ENCODE measurements at regions not wholly inside any gene's neighbourhood (a gene's known extent, or its start where the extent isn't known, plus 50 kb on each side); places are given as distances from the start of the nearest gene placed in this dataset.

DNA sequence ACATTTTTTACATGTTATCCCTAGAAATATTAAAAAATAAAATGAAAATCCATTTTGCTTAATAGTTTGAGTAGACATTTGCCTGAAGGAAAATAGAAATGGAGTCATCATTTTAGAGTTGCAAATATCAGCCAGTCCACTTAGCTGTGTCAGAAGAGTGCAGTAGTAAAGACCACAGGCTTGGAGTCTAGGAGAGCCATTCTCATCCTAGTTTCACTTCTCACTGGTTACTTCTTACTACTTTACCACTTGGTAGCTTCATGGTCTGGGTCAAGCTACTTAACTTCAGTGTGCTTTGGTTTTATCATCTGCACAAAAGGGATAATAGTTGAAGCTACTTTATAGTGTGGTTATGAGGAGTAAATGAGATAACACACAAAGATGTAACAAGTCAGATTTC lies 286.5 kb upstream of the NBEA start:
- no peak for DNase-seq

DNA sequence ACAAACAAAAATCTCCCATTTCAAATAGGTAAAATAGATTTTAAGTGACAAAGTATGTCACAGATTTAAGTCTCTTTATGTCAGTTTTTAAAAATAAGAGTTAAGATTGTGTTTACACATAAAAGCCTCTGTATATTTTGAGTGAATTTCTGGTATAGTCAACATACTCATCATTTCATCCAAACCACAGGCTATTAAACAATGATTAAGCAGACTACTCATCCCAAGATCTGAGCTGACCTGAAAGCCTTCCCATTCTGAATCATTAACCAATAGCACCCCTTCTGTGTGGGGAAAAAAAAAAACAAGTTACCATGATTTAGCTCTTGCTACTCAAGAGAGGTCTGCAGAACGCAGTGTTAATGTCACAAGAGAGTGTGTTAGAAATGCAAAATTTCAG lies 284.4 kb upstream of the NBEA start:
- no peak for DNase-seq

- peak in 28 of 56 donors; percentile 2 to 71 (median 22) for DNase-seq
These were observed 274.5 kb upstream of the NBEA start for GRCh38 chr13:34667286-34668218.

GRCh38 chr13:34671137-34671536 lies 270.9 kb upstream of the NBEA start:
- DNase-seq: peak in 7 of 56 donors; percentile 2 to 28 (median 6)

DNA sequence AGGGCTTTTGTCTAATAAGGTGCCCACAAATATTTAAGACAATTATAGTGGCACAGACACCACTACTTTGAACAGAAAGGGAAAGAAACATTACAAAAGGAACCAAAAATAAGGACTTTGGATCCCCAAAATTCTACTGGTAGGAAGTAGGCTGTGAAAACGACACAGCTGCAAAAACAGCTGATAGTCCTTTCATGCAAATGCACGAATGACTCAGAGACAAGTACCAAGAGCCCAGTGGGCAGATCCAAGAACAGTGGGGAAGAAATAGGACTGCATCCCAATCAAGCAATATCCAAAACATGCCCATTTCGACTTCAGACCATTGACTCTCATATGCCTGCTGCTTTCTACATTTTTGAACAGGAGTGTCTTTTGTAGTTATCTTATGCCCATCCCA lies 269.4 kb upstream of the NBEA start:
- DNase-seq: peak in 1 of 56 donors; percentile 2

- no peak for DNase-seq
These were observed 266.4 kb upstream of the NBEA start for GRCh38 chr13:34675626-34676025.

DNA sequence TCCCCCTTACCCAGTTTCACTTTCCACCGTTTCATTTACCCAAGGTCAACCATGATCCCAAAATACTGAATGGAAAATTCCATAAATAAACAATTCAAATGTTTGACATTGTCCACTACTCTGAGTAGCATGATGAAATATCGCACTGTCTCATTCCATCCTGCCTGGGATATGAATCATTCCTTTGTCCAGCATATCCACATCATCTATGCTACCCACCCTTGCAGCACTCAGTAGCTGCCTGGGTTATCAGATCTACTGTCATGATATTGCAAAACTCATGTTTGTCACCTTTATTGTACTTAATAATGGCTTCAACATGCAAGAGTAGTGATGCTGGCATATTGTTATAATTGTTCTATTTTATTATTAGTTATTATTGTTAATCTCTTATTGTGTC lies 263.9 kb upstream of the NBEA start:
- DNase-seq: no peak

- no peak for DNase-seq
These were observed 260.6 kb upstream of the NBEA start for GRCh38 chr13:34681405-34681955.

GRCh38 chr13:34695063-34695462 lies 247.0 kb upstream of the NBEA start:
- DNase-seq: no peak

- DNase-seq: no peak
These were observed 245.8 kb upstream of the NBEA start for GRCh38 chr13:34696296-34696695.

GRCh38 chr13:34696741-34697140 lies 245.3 kb upstream of the NBEA start:
- no peak for DNase-seq

- no peak for DNase-seq
These were observed 243.1 kb upstream of the NBEA start for GRCh38 chr13:34698945-34699344.

GRCh38 chr13:34700155-34700554 lies 241.9 kb upstream of the NBEA start:
- no peak for DNase-seq

- DNase-seq: no peak
These were observed 240.2 kb upstream of the NBEA start for GRCh38 chr13:34701919-34702318.

GRCh38 chr13:34708566-34709313 lies 233.3 kb upstream of the NBEA start:
- no peak for DNase-seq

DNA sequence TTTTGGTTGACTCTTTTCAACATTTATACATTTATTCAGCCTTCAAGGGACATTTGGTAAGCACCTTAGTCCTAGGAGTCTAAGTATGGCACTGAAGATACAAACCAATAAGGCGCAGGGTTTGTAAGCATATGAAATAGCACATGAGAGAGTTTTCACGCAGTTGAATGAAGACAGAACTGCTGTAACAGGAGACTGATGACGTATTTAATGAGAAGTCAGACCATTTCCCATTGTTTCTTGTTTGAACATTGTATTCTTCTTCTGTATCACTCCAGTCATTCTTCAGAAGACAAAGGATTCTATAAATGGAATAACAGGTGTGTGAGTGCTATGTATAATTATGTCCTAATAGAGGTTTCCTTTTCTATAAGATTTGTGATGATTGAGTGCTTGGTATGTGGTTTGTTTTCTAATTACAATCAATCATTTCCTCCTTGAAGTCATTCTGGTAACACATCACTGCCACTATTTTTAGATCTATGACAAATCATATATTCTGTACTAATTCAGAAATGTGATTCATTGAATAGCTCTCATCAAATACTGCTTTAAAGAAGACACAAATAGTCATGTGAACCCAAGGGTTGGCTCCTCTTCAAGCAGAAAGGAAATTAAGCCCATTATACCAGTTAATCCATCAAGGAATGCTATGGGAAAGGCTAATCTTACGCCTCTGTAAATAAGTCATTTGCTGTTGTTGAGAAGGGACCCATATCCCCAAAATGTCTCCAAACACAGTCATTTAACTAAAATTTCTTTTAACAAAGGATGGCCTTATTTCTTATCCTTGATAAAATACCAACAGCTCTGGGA lies 222.8 kb upstream of the NBEA start:
- DNase-seq: no peak

DNA sequence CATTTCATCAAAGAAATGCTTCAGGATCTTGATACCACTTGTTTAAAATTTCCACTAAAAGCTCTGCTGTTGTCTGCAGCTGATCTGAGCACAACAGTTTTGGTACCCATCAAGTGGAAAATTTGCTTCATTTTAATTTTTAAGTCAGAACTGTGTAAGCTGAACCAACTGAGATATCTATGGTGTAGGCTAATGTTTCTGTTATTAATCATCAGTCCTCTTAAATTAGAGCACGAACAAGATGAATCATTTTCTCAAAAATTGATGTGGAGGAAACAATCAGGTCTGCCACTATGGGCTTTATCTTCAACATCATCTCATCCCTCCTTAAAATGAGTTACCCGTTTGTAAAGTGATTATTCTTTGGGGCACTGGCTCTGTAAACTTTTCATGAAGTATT lies 221.5 kb upstream of the NBEA start:
- no peak for DNase-seq

DNA sequence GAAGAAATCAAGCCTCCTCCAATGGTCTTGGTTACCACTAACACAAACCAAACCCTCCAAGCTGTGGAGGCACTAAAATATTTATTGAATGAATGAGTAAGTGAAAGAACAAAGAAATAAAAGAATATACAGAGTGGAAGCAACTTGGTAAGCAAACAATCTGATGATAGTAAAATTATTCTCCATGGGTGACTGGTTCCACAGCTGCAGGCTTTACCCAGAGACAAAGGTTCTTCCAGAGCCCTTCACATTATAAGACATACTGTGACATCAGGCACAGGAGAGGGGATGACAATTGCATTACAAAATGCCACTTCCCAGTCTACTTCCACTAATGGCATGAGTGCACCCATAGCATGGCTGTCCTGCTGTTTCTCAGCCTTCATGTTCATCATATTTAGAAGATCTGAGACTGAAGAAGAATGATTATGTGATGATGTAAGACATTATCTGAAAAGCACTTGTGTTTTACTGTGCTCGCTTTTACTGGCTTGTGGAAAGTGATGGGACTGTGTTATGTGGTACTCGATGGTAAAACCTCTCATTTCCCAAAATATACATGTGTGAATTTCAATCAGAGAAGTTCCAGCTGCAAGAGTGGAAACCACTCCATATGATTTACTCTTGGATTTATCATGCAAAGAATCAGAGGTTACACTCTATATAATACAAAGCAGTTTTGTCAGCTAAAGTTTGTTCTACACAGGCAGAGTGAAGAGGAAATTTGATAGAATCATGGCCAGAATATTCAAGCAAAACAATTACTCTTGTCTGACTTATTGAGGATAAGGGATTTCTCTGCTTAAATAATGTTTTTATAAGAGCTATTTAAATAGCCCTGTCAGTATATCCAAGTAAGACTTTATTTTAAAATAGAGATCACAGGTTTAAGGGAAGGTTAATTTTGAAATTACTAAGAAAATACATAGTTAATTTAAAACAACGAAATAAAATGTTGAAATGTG lies 220.2 kb upstream of the NBEA start:
- no peak for DNase-seq

- no peak for DNase-seq
These were observed 219.1 kb upstream of the NBEA start for GRCh38 chr13:34722922-34723321.

DNA sequence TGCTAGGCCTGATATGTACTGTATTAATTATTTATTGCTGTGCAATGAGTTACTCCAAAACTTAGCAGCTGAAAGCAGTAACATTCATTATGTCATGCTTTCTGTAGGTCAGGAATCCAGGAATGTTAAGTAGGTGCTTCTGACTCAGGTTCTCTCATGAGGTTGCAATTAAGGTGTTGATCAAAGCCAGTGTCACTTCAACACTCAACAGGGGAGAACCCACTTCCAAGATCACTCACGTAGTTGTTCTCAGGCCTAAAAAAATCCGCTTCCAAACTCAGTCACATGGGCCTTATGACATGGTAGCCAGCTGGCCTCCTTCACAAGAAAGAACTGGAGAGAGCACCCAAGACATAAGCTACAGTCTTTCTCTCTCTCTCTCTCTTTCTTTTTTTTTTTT lies 211.1 kb upstream of the NBEA start:
- no peak for DNase-seq

All from nucleus accumbens (tissue), 56 donors.